ENCODE measurements at regions not wholly inside any gene's neighbourhood (a gene's known extent, or its start where the extent isn't known, plus 50 kb on each side); places are given as distances from the start of the nearest gene placed in this dataset.

GRCh38 chr7:55288070-55288824, 76.9 kb upstream of the LANCL2 start:
- intact Hi-C loops (cut with DNase I; ENCODE audit: low total_unique reads): no loop called here
- WGBS, 2 donors: 50 to 63% methylated on average over 5 of the region's 5 CpGs
- TF ChIP-seq POLR2A (IDR thresholded peaks at IDR 0.05): no peak
- TF ChIP-seq CTCF (IDR thresholded peaks at IDR 0.05): no peak
- DNase-seq (ENCODE audit: low spot score in 2 of 2): no peak
- no peak overlapping the region for H3K4me3 ChIP-seq (ENCODE audit: low read depth, poor library complexity, severe bottlenecking)

- H3K4me3 ChIP-seq (ENCODE audit: low read depth, poor library complexity, severe bottlenecking): no peak overlapping the region
- WGBS, 2 donors: 81 to 88% methylated on average over 6 of the region's 6 CpGs
- intact Hi-C loops (cut with DNase I; ENCODE audit: low total_unique reads): no loop called here
- TF ChIP-seq CTCF (IDR thresholded peaks at IDR 0.05) (no peak), POLR2A (IDR thresholded peaks at IDR 0.05) (no peak)
- DNase-seq (ENCODE audit: low spot score in 2 of 2): peak in 1 of 2 donors; percentile 78
Observed at GRCh38 chr7:55296070-55296469, 69.1 kb upstream of the LANCL2 start.

GRCh38 chr7:55299273-55299967, 65.7 kb upstream of the LANCL2 start:
- WGBS, 2 donors: 78 to 86% methylated on average over 8 of the region's 8 CpGs

GRCh38 chr7:55303220-55303619, 61.9 kb upstream of the LANCL2 start:
- intact Hi-C loops (cut with DNase I; ENCODE audit: low total_unique reads): no loop called here

More at GRCh38 chr7:55299273-55299967, 65.7 kb upstream of the LANCL2 start:
- no peak overlapping the region for H3K4me3 ChIP-seq (ENCODE audit: low read depth, poor library complexity, severe bottlenecking)
- DNase-seq (ENCODE audit: low spot score in 2 of 2): no peak
- intact Hi-C loops (cut with DNase I; ENCODE audit: low total_unique reads): no loop called here
- no peak for TF ChIP-seq POLR2A (IDR thresholded peaks at IDR 0.05)
- no peak for TF ChIP-seq CTCF (IDR thresholded peaks at IDR 0.05)

GRCh38 chr7:55304018-55304762, 60.9 kb upstream of the LANCL2 start:
- WGBS, 2 donors: 55 to 62% methylated on average over 4 of the region's 4 CpGs
- no peak for TF ChIP-seq POLR2A (IDR thresholded peaks at IDR 0.05)
- no peak for TF ChIP-seq CTCF (IDR thresholded peaks at IDR 0.05)
- intact Hi-C loops (cut with DNase I; ENCODE audit: low total_unique reads): no loop called here
- H3K4me3 ChIP-seq (ENCODE audit: low read depth, poor library complexity, severe bottlenecking): no peak overlapping the region
- DNase-seq (ENCODE audit: low spot score in 2 of 2): no peak

More at GRCh38 chr7:55303220-55303619, 61.9 kb upstream of the LANCL2 start:
- H3K4me3 ChIP-seq (ENCODE audit: low read depth, poor library complexity, severe bottlenecking): no peak overlapping the region
- DNase-seq (ENCODE audit: low spot score in 2 of 2): no peak
- WGBS, 2 donors: 86 to 91% methylated on average over 1 of the region's 1 CpG
- TF ChIP-seq CTCF (IDR thresholded peaks at IDR 0.05) (no peak), POLR2A (IDR thresholded peaks at IDR 0.05) (no peak)
